Endodermal cell (in vitro differentiated cells): ENCODE measurements at regions not wholly inside any gene's neighbourhood (a gene's known extent, or its start where the extent isn't known, plus 50 kb on each side); places are given as distances from the start of the nearest gene placed in this dataset.

Experiments
- DNase-seq: peaks from one replicate; pipeline ENCODE4 v3.0.0-alpha.2; 2017
- H3K27ac ChIP-seq: 2 replicates; pipeline ENCODE4 v1.5.1; 2013; ENCODE audit warnings: mild to moderate bottlenecking, low read depth, low read length, moderate library complexity
- H3K27me3 ChIP-seq: 2 replicates; pipeline ENCODE4 v1.6.1; 2013; ENCODE audit warnings: mild to moderate bottlenecking, low read length, moderate library complexity; ENCODE audit not compliant: insufficient read depth, control insufficient read depth, poor library complexity, severe bottlenecking
- H3K36me3 ChIP-seq: 2 replicates; pipeline ENCODE4 v1.7.0; 2013; ENCODE audit warnings: mild to moderate bottlenecking, low read length, moderate library complexity; ENCODE audit not compliant: control insufficient read depth, insufficient read depth
- H3K4me1 ChIP-seq: one replicate; pipeline ENCODE4 v1.7.0; 2013; ENCODE audit warnings: low read length; ENCODE audit not compliant: control insufficient read depth, insufficient read depth
- H3K4me3 ChIP-seq: 2 replicates; pipeline ENCODE4 v1.5.1; 2013; ENCODE audit warnings: mild to moderate bottlenecking, low read length, moderate library complexity
- H3K9ac ChIP-seq: 2 replicates; pipeline ENCODE4 v1.6.1; 2013; ENCODE audit warnings: mild to moderate bottlenecking, low read length, moderate library complexity; ENCODE audit not compliant: poor library complexity, severe bottlenecking; ENCODE audit errors: extremely low read depth
- H3K9me3 ChIP-seq: 2 replicates; pipeline ENCODE4 v1.6.1; 2013; ENCODE audit warnings: mild to moderate bottlenecking, low read length, moderate library complexity; ENCODE audit not compliant: control insufficient read depth
- H3K27ac Mint-ChIP-seq: 2 replicates; pipeline ENCODE4 v1.8.0; 2020; ENCODE audit warnings: mixed read lengths
- H3K27me3 Mint-ChIP-seq: 2 replicates; pipeline ENCODE4 v1.8.0; 2021; ENCODE audit warnings: mild to moderate bottlenecking, mixed read lengths; ENCODE audit not compliant: insufficient read depth
- H3K36me3 Mint-ChIP-seq: 2 replicates; pipeline ENCODE4 v1.8.0; 2020; ENCODE audit warnings: low read depth, mixed read lengths
- H3K4me1 Mint-ChIP-seq: 2 replicates; pipeline ENCODE4 v1.8.0; 2020; ENCODE audit warnings: mixed read lengths
- H3K4me3 Mint-ChIP-seq: 2 replicates; pipeline ENCODE4 v1.8.0; 2020; ENCODE audit warnings: mild to moderate bottlenecking, moderate library complexity, mixed read lengths
- H3K9me3 Mint-ChIP-seq: 2 replicates; pipeline ENCODE4 v1.8.0; 2020; ENCODE audit warnings: mild to moderate bottlenecking, mixed read lengths
- CTCF ChIP-seq: fragments of 200-600 bp; sonication (generic); conservative IDR thresholded peaks from 2 replicates; pipeline ENCODE4 v1.5.0; 2021; ENCODE audit warnings: antibody characterized with exemption, mild to moderate bottlenecking
- WGBS, 2 experiments: methylation state at CpG; one replicate each; pipeline versions ENCODE4 v1.1.5 to v1.1.7; 2013; ENCODE audit warnings: missing lambda C conversion rate in 2 of 2, mixed read lengths in 1 of 2; ENCODE audit not compliant: insufficient coverage in 1 of 2, insufficient read length in 1 of 2; 5-methylcytosine and 5-hydroxymethylcytosine counted together

- H3K27me3 ChIP-seq: no peaks in the 10 kb centered on the region
- H3K9ac ChIP-seq: no peak overlapping the region
- H3K36me3 Mint-ChIP-seq: no peaks in the 10 kb centered on the region
- peaks cover 10% of the 10 kb centered on the region for H3K4me1 Mint-ChIP-seq
- H3K4me3 ChIP-seq: no peak overlapping the region
- peaks cover 7% of the 10 kb centered on the region for H3K9me3 Mint-ChIP-seq
- no peak overlapping the region for H3K4me3 Mint-ChIP-seq
- H3K4me1 ChIP-seq: peaks cover 3% of the 10 kb centered on the region
- no peaks in the 10 kb centered on the region for H3K36me3 ChIP-seq
- H3K9me3 ChIP-seq: peaks cover 14% of the 10 kb centered on the region
- H3K27me3 Mint-ChIP-seq: peaks cover 11% of the 10 kb centered on the region
- no peak overlapping the region for H3K27ac ChIP-seq
- H3K27ac Mint-ChIP-seq: no peak overlapping the region
- TF ChIP-seq CTCF: no peak
- DNase-seq: no peak
These were observed 69.2 kb downstream of the UCHL1 start for GRCh38 chr4:41325901-41326300.

GRCh38 chr4:41326776-41327175 lies 70.0 kb downstream of the UCHL1 start:
- Histone ChIP-seq H3K4me1 (peaks cover 3% of the 10 kb centered on the region), H3K9ac (no peak overlapping the region), H3K27ac (no peak overlapping the region), H3K9me3 (peaks cover 5% of the 10 kb centered on the region), H3K36me3 (no peaks in the 10 kb centered on the region), H3K27me3 (no peaks in the 10 kb centered on the region), H3K4me3 (no peak overlapping the region)
- no peaks in the 10 kb centered on the region for H3K36me3 Mint-ChIP-seq
- H3K27me3 Mint-ChIP-seq: peaks cover 8% of the 10 kb centered on the region
- no peak for TF ChIP-seq CTCF
- H3K27ac Mint-ChIP-seq: no peak overlapping the region
- H3K4me1 Mint-ChIP-seq: peaks cover 10% of the 10 kb centered on the region
- DNase-seq: no peak
- peaks cover 3% of the 10 kb centered on the region for H3K9me3 Mint-ChIP-seq
- no peak overlapping the region for H3K4me3 Mint-ChIP-seq
- 100% methylated on average over 1 of the region's 1 CpG; no CpG with 5 or more reads in 1 of the 2 experiments for WGBS, 2 experiments

- TF ChIP-seq CTCF: no peak
- H3K36me3 Mint-ChIP-seq: no peaks in the 10 kb centered on the region
These were observed 71.0 kb downstream of the UCHL1 start for GRCh38 chr4:41327770-41328169.

More at GRCh38 chr4:41327770-41328169, 71.0 kb downstream of the UCHL1 start:
- 71 to 88% methylated on average over 4 to 6 of the region's 6 CpGs for WGBS, 2 experiments
- H3K9ac ChIP-seq: no peak overlapping the region
- no peaks in the 10 kb centered on the region for H3K9me3 ChIP-seq
- DNase-seq: peak; percentile 51
- H3K36me3 ChIP-seq: no peaks in the 10 kb centered on the region
- no peak overlapping the region for H3K27ac ChIP-seq
- no peaks in the 10 kb centered on the region for H3K27me3 ChIP-seq
- H3K4me3 ChIP-seq: no peak overlapping the region
- H3K4me1 ChIP-seq: peaks cover 3% of the 10 kb centered on the region
- Mint-ChIP-seq H3K27me3 (peaks cover 4% of the 10 kb centered on the region), H3K4me1 (peaks cover 11% of the 10 kb centered on the region), H3K4me3 (no peak overlapping the region), H3K9me3 (no peaks in the 10 kb centered on the region), H3K27ac (no peak overlapping the region)
